GM23338 (cell line): ENCODE measurements at regions not wholly inside any gene's neighbourhood (a gene's known extent, or its start where the extent isn't known, plus 50 kb on each side); places are given as distances from the start of the nearest gene placed in this dataset.

Experiments
- ATAC-seq: fragments of 200-7000 bp; cut with Tn5 transposase; 3 replicates; pipeline ENCODE4 v1.9.1; 2020
- DNase-seq: peaks from one replicate; pipeline ENCODE4 v3.0.0-alpha.2; 2015; ENCODE audit warnings: low spot score
- H2AFZ ChIP-seq: fragments of 200-600 bp; sonication (generic); 2 replicates; pipeline ENCODE4 v1.8.0; 2016; ENCODE audit warnings: antibody characterized with exemption, mild to moderate bottlenecking, moderate library complexity
- H3F3A ChIP-seq: fragments of 200-600 bp; sonication (generic); replicated peaks from 2 replicates; pipeline ENCODE4 v1.8.0; 2017; ENCODE audit warnings: antibody characterized with exemption, mixed run types, low read depth
- H3K27ac ChIP-seq: fragments of 200-600 bp; sonication (generic); 2 replicates; pipeline ENCODE4 v1.6.1; 2016; ENCODE audit warnings: low read depth
- H3K27me3 ChIP-seq: fragments of 200-600 bp; sonication (generic); 2 replicates; pipeline ENCODE4 v1.8.0; 2016; ENCODE audit warnings: mild to moderate bottlenecking, mixed run types, moderate library complexity; ENCODE audit not compliant: insufficient read depth
- H3K36me3 ChIP-seq: fragments of 200-600 bp; sonication (generic); 2 replicates; pipeline ENCODE4 v1.8.0; 2016; ENCODE audit warnings: mild to moderate bottlenecking; ENCODE audit not compliant: insufficient read depth
- H3K4me1 ChIP-seq: fragments of 200-600 bp; sonication (generic); 2 replicates; pipeline ENCODE4 v1.8.0; 2016; ENCODE audit warnings: mild to moderate bottlenecking, moderate library complexity; ENCODE audit not compliant: insufficient read depth
- H3K4me2 ChIP-seq: fragments of 200-600 bp; sonication (generic); 2 replicates; pipeline ENCODE4 v1.7.1; 2017; ENCODE audit warnings: mixed run types
- H3K4me3 ChIP-seq: fragments of 200-600 bp; sonication (generic); 2 replicates; pipeline ENCODE4 v1.6.1; 2016; ENCODE audit warnings: mixed run types
- H3K79me2 ChIP-seq: fragments of 200-600 bp; sonication (generic); replicated peaks from 2 replicates; pipeline ENCODE4 v1.8.0; 2017; ENCODE audit warnings: mild to moderate bottlenecking; ENCODE audit not compliant: insufficient read depth
- H3K9me2 ChIP-seq: fragments of 200-600 bp; sonication (generic); 2 replicates; pipeline ENCODE4 v1.8.0; 2017; ENCODE audit not compliant: insufficient read depth
- H4K20me1 ChIP-seq: fragments of 200-600 bp; sonication (generic); replicated peaks from 2 replicates; pipeline ENCODE4 v1.8.0; 2017; ENCODE audit warnings: mild to moderate bottlenecking; ENCODE audit not compliant: insufficient read depth
- H3K27ac Mint-ChIP-seq: 2 replicates; pipeline ENCODE4 v1.8.0; 2020; ENCODE audit warnings: inconsistent platforms, mild to moderate bottlenecking, moderate library complexity, mixed read lengths
- H3K27me3 Mint-ChIP-seq: 3 replicates; pipeline ENCODE4 v1.8.0; 2022; ENCODE audit warnings: low read depth, mild to moderate bottlenecking, moderate library complexity, mixed read lengths, inconsistent platforms; ENCODE audit not compliant: insufficient read depth, poor library complexity
- H3K36me3 Mint-ChIP-seq: 3 replicates; pipeline ENCODE4 v1.8.0; 2021; ENCODE audit warnings: low read depth, mild to moderate bottlenecking, inconsistent platforms, moderate library complexity, mixed read lengths
- H3K4me1 Mint-ChIP-seq: 3 replicates; pipeline ENCODE4 v1.8.0; 2020; ENCODE audit warnings: mild to moderate bottlenecking, inconsistent platforms, mixed read lengths
- H3K4me3 Mint-ChIP-seq: 3 replicates; pipeline ENCODE4 v1.8.0; 2021; ENCODE audit warnings: moderate library complexity, mild to moderate bottlenecking, inconsistent platforms, mixed read lengths
- H3K9me3 Mint-ChIP-seq: 3 replicates; pipeline ENCODE4 v1.8.0; 2020; ENCODE audit warnings: moderate library complexity, mild to moderate bottlenecking, inconsistent platforms, mixed read lengths
- EZH2 ChIP-seq: fragments of 200-600 bp; sonication (generic); IDR thresholded peaks from one replicate; pipeline ENCODE4 v1.8.0; 2017; ENCODE audit warnings: antibody characterized with exemption, mild to moderate bottlenecking, low read depth; ENCODE audit not compliant: unreplicated experiment
- EZH2phosphoT487 ChIP-seq: fragments of 200-600 bp; sonication (generic); IDR thresholded peaks from one replicate; pipeline ENCODE4 v1.8.1; 2018; ENCODE audit warnings: antibody characterized with exemption; ENCODE audit not compliant: unreplicated experiment
- NANOG ChIP-seq: IDR thresholded peaks from 2 replicates; pipeline ENCODE4 v1.6.1; 2016; ENCODE audit warnings: antibody characterized with exemption, borderline replicate concordance
- POLR2AphosphoS5 ChIP-seq: IDR thresholded peaks from 2 replicates; pipeline ENCODE4 v1.6.1; 2016; ENCODE audit warnings: antibody characterized with exemption, low read depth
- STAT1 ChIP-seq: IDR thresholded peaks from one replicate; pipeline ENCODE4 v1.6.1; 2016; ENCODE audit warnings: antibody characterized with exemption; ENCODE audit not compliant: unreplicated experiment
- ZNF114 ChIP-seq: fragments of 250-450 bp; sonication (Bioruptor Pico); IDR thresholded peaks from 2 replicates; pipeline ENCODE4 v1.5.0; 2020; ENCODE audit warnings: mild to moderate bottlenecking, moderate library complexity
- ZNF331 ChIP-seq: fragments of 250-450 bp; sonication (Bioruptor Pico); IDR thresholded peaks from 2 replicates; pipeline ENCODE4 v1.5.0; 2020; ENCODE audit warnings: low read depth, mild to moderate bottlenecking, moderate library complexity
- TF ChIP-seq, protein P1 (sequence below), 2 experiments: fragments of 200-600 bp in 1 of 2; sonication (generic) in 1 of 2; conservative IDR thresholded peaks; 2 replicates each; pipeline versions ENCODE4 v1.5.1 to v1.6.1; 2016 to 2017; ENCODE audit warnings: antibody characterized with exemption in 2 of 2, low read depth in 2 of 2, mild to moderate bottlenecking in 2 of 2, moderate library complexity in 1 of 2
- TF ChIP-seq, protein P2 (sequence below): IDR thresholded peaks from one replicate; pipeline ENCODE4 v1.6.1; 2018; ENCODE audit warnings: antibody characterized with exemption; ENCODE audit not compliant: unreplicated experiment
- TF ChIP-seq, protein P3 (sequence below): fragments of 250-450 bp; sonication (Bioruptor Pico); IDR thresholded peaks from 2 replicates; pipeline ENCODE4 v1.5.0; 2020; ENCODE audit warnings: mild to moderate bottlenecking, moderate library complexity
- TF ChIP-seq, protein P4 (sequence below): IDR thresholded peaks from 2 replicates; pipeline ENCODE4 v1.6.1; 2016; ENCODE audit warnings: antibody characterized with exemption

DNA sequence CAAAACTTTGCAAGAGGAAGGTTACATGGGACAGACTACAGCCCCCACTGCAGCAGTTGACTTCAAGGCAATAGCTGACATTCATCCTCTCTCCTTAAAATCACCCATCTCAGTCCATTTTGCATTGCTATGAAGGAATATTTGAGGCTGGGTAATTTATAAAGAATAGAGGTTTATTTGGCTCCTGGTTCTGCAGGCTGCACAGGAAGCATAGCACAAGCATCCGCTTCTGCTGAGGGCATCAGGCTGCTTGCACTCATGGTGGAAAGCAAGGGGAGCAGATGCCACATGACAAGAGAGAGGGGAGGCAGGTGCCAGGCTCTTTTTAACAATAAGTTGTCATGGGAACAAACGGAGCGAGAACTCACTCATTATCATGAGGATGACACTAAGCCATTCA lies 646.0 kb downstream of the ZEB2 start (continued):
- TF ChIP-seq ZNF114 (no peak), EZH2 (no peak), EZH2phosphoT487 (no peak), ZNF331 (CRISPR knock-in tag) (no peak)
- TF ChIP-seq, protein P1, sequence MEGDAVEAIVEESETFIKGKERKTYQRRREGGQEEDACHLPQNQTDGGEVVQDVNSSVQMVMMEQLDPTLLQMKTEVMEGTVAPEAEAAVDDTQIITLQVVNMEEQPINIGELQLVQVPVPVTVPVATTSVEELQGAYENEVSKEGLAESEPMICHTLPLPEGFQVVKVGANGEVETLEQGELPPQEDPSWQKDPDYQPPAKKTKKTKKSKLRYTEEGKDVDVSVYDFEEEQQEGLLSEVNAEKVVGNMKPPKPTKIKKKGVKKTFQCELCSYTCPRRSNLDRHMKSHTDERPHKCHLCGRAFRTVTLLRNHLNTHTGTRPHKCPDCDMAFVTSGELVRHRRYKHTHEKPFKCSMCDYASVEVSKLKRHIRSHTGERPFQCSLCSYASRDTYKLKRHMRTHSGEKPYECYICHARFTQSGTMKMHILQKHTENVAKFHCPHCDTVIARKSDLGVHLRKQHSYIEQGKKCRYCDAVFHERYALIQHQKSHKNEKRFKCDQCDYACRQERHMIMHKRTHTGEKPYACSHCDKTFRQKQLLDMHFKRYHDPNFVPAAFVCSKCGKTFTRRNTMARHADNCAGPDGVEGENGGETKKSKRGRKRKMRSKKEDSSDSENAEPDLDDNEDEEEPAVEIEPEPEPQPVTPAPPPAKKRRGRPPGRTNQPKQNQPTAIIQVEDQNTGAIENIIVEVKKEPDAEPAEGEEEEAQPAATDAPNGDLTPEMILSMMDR (conservative IDR thresholded peaks at IDR 0.05; ENCODE audit: low read depth in 2 of 2), result no peak
- TF ChIP-seq, protein P2, sequence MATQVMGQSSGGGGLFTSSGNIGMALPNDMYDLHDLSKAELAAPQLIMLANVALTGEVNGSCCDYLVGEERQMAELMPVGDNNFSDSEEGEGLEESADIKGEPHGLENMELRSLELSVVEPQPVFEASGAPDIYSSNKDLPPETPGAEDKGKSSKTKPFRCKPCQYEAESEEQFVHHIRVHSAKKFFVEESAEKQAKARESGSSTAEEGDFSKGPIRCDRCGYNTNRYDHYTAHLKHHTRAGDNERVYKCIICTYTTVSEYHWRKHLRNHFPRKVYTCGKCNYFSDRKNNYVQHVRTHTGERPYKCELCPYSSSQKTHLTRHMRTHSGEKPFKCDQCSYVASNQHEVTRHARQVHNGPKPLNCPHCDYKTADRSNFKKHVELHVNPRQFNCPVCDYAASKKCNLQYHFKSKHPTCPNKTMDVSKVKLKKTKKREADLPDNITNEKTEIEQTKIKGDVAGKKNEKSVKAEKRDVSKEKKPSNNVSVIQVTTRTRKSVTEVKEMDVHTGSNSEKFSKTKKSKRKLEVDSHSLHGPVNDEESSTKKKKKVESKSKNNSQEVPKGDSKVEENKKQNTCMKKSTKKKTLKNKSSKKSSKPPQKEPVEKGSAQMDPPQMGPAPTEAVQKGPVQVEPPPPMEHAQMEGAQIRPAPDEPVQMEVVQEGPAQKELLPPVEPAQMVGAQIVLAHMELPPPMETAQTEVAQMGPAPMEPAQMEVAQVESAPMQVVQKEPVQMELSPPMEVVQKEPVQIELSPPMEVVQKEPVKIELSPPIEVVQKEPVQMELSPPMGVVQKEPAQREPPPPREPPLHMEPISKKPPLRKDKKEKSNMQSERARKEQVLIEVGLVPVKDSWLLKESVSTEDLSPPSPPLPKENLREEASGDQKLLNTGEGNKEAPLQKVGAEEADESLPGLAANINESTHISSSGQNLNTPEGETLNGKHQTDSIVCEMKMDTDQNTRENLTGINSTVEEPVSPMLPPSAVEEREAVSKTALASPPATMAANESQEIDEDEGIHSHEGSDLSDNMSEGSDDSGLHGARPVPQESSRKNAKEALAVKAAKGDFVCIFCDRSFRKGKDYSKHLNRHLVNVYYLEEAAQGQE, result no peak

DNA sequence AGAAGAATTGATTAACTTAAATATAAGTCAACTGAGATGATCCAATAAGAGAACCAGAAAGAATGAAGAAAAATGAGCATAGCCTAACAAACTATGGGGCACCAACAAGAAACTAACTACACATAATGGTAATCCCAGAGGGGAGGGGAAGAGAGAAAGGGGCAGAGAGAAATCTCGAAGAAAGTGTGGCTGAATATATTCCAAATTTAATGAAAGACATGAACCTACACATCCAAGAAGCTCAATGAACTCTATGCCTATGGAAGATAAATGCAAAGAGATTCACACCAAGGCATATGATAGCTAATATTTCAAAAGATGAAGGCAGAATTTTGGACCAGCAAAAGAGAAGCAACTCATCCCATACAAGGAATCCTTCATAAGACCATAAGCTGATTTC lies 649.2 kb downstream of the ZEB2 start:
- H2AFZ ChIP-seq, result no peak overlapping the region
- Mint-ChIP-seq H3K27ac (no peak overlapping the region), H3K36me3 (peaks cover 3% of the 10 kb centered on the region; the same call in 1 of the 3 replicates), H3K9me3 (peaks cover 8% of the 10 kb centered on the region; the same call in 2 of the 3 replicates), H3K4me1 (peaks cover 4% of the 10 kb centered on the region; the same call in 2 of the 3 replicates), H3K27me3 (peaks cover 4% of the 10 kb centered on the region), H3K4me3 (no peak overlapping the region)
- no peak overlapping the region for H3K27ac ChIP-seq
- H3K9me2 ChIP-seq, result no peaks in the 10 kb centered on the region
- no peaks in the 10 kb centered on the region; the same call in 1 of the 2 replicates for H3K36me3 ChIP-seq
- no peaks in the 10 kb centered on the region for H3K79me2 ChIP-seq
- DNase-seq, result no peak
- H3K4me3 ChIP-seq, result no peak overlapping the region
- H3F3A ChIP-seq, result no peaks in the 10 kb centered on the region
- no peak overlapping the region for H3K4me2 ChIP-seq
- no peaks in the 10 kb centered on the region for H3K27me3 ChIP-seq
- no peaks in the 10 kb centered on the region for H3K4me1 ChIP-seq
- no peaks in the 10 kb centered on the region for H4K20me1 ChIP-seq
- no peak for ATAC-seq
- TF ChIP-seq EZH2 (no peak), STAT1 (no peak), NANOG (no peak), POLR2AphosphoS5 (no peak)
- TF ChIP-seq, protein P1 (conservative IDR thresholded peaks at IDR 0.05; ENCODE audit: low read depth in 2 of 2), result no peak
- TF ChIP-seq, protein P3, sequence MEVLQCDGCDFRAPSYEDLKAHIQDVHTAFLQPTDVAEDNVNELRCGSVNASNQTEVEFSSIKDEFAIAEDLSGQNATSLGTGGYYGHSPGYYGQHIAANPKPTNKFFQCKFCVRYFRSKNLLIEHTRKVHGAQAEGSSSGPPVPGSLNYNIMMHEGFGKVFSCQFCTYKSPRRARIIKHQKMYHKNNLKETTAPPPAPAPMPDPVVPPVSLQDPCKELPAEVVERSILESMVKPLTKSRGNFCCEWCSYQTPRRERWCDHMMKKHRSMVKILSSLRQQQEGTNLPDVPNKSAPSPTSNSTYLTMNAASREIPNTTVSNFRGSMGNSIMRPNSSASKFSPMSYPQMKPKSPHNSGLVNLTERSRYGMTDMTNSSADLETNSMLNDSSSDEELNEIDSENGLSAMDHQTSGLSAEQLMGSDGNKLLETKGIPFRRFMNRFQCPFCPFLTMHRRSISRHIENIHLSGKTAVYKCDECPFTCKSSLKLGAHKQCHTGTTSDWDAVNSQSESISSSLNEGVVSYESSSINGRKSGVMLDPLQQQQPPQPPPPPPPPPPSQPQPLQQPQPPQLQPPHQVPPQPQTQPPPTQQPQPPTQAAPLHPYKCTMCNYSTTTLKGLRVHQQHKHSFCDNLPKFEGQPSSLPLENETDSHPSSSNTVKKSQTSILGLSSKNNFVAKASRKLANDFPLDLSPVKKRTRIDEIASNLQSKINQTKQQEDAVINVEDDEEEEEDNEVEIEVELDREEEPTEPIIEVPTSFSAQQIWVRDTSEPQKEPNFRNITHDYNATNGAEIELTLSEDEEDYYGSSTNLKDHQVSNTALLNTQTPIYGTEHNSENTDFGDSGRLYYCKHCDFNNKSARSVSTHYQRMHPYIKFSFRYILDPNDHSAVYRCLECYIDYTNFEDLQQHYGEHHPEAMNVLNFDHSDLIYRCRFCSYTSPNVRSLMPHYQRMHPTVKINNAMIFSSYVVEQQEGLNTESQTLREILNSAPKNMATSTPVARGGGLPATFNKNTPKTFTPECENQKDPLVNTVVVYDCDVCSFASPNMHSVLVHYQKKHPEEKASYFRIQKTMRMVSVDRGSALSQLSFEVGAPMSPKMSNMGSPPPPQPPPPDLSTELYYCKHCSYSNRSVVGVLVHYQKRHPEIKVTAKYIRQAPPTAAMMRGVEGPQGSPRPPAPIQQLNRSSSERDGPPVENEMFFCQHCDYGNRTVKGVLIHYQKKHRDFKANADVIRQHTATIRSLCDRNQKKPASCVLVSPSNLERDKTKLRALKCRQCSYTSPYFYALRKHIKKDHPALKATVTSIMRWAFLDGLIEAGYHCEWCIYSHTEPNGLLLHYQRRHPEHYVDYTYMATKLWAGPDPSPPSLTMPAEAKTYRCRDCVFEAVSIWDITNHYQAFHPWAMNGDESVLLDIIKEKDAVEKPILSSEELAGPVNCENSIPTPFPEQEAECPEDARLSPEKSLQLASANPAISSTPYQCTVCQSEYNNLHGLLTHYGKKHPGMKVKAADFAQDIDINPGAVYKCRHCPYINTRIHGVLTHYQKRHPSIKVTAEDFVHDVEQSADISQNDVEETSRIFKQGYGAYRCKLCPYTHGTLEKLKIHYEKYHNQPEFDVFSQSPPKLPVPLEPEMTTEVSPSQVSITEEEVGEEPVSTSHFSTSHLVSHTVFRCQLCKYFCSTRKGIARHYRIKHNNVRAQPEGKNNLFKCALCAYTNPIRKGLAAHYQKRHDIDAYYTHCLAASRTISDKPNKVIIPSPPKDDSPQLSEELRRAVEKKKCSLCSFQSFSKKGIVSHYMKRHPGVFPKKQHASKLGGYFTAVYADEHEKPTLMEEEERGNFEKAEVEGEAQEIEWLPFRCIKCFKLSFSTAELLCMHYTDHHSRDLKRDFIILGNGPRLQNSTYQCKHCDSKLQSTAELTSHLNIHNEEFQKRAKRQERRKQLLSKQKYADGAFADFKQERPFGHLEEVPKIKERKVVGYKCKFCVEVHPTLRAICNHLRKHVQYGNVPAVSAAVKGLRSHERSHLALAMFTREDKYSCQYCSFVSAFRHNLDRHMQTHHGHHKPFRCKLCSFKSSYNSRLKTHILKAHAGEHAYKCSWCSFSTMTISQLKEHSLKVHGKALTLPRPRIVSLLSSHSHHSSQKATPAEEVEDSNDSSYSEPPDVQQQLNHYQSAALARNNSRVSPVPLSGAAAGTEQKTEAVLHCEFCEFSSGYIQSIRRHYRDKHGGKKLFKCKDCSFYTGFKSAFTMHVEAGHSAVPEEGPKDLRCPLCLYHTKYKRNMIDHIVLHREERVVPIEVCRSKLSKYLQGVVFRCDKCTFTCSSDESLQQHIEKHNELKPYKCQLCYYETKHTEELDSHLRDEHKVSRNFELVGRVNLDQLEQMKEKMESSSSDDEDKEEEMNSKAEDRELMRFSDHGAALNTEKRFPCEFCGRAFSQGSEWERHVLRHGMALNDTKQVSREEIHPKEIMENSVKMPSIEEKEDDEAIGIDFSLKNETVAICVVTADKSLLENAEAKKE (CRISPR knock-in tag), result no peak
- TF ChIP-seq, protein P4, sequence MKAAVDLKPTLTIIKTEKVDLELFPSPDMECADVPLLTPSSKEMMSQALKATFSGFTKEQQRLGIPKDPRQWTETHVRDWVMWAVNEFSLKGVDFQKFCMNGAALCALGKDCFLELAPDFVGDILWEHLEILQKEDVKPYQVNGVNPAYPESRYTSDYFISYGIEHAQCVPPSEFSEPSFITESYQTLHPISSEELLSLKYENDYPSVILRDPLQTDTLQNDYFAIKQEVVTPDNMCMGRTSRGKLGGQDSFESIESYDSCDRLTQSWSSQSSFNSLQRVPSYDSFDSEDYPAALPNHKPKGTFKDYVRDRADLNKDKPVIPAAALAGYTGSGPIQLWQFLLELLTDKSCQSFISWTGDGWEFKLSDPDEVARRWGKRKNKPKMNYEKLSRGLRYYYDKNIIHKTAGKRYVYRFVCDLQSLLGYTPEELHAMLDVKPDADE, result no peak
